HG03558 (cell line): ENCODE measurements at regions not wholly inside any gene's neighbourhood (a gene's known extent, or its start where the extent isn't known, plus 50 kb on each side); places are given as distances from the start of the nearest gene placed in this dataset.

Experiments
- ATAC-seq: cut with Tn5 transposase; IDR thresholded peaks from one replicate; pipeline ENCODE4 v1.9.1; 2021; ENCODE audit warnings: moderate number of reproducible peaks; ENCODE audit not compliant: unreplicated experiment; ENCODE audit errors: extremely low read depth

- no peak for ATAC-seq
These were observed 95.2 kb upstream of the PTER start for GRCh38 chr10:16341637-16342036.

GRCh38 chr10:16348891-16349290 is 87.9 kb upstream of the PTER start:
- no peak for ATAC-seq

GRCh38 chr10:16352146-16352545 is 84.7 kb upstream of the PTER start:
- no peak for ATAC-seq

GRCh38 chr10:16360001-16360400 is 76.8 kb upstream of the PTER start:
- no peak for ATAC-seq

- ATAC-seq, result no peak
These were observed 76.4 kb upstream of the PTER start for GRCh38 chr10:16360425-16360824.

- ATAC-seq, result no peak
These were observed 75.7 kb upstream of the PTER start for GRCh38 chr10:16361086-16361485.

GRCh38 chr10:16363741-16364140 is 73.1 kb upstream of the PTER start:
- no peak for ATAC-seq

- ATAC-seq, result no peak
These were observed 69.1 kb upstream of the PTER start for GRCh38 chr10:16367621-16368292.

GRCh38 chr10:16381083-16381482 is 55.7 kb upstream of the PTER start:
- ATAC-seq, result peak; percentile 91

- no peak for ATAC-seq
These were observed 52.8 kb upstream of the PTER start for GRCh38 chr10:16384021-16384420.

GRCh38 chr10:16386855-16387254 is 50.0 kb upstream of the PTER start:
- ATAC-seq, result no peak
